ENCODE measurements at regions not wholly inside any gene's neighbourhood (a gene's known extent, or its start where the extent isn't known, plus 50 kb on each side); places are given as distances from the start of the nearest gene placed in this dataset.

GRCh38 chr1:60146884-60147283 lies 73.3 kb upstream of the C1orf87 start:
- H3K36me3 ChIP-seq (ENCODE audit: control insufficient read depth in 2 of 4, insufficient read depth in 4 of 4, low read length in 3 of 4), result no peaks in the 10 kb centered on the region
- no peak overlapping the region for H3K27ac ChIP-seq (ENCODE audit: low read depth, low read length)
- H2AFZ ChIP-seq (ENCODE audit: low read length), result no peak overlapping the region
- TF ChIP-seq RAD21 (IDR thresholded peaks at IDR 0.05 in 1 of 2, conservative IDR thresholded peaks at IDR 0.05 in 1 of 2; ENCODE audit: low read depth in 2 of 2, low read length in 2 of 2) (no peak), TEAD4 (IDR thresholded peaks at IDR 0.05; ENCODE audit: low read depth, low read length) (no peak)
- H3K9ac ChIP-seq (replicated peaks in 1 of 4; ENCODE audit: extremely low read depth in 1 of 4, low read depth in 3 of 4, low read length in 3 of 4), result no peak overlapping the region
- no peak overlapping the region for H3K56ac ChIP-seq (replicated peaks; ENCODE audit: insufficient read length, low read depth, low read length)
- H4K5ac ChIP-seq (ENCODE audit: insufficient read length, low read depth, low read length), result no peak overlapping the region
- H3K4ac ChIP-seq (replicated peaks; ENCODE audit: insufficient read length, low read depth, low read length), result no peak overlapping the region
- H2BK20ac ChIP-seq (ENCODE audit: low read length), result no peak overlapping the region
- no peak overlapping the region for H2BK5ac ChIP-seq (ENCODE audit: low read depth, low read length)
- WGBS, 2 experiments (ENCODE audit: extremely low coverage in 1 of 2, insufficient coverage in 1 of 2, insufficient read length in 1 of 2, insufficient replicate concordance in 2 of 2, low coverage in 1 of 2, low lambda C conversion rate in 2 of 2, missing lambda C conversion rate in 1 of 2), result 79% methylated on average over 1 of the region's 1 CpG; no CpG with 5 or more reads in 1 of the 2 experiments
- H3K4me2 ChIP-seq (ENCODE audit: insufficient read depth in 1 of 2, low read depth in 2 of 2, low read length in 2 of 2), result no peak overlapping the region
- H4K20me1 ChIP-seq (replicated peaks in 1 of 2; ENCODE audit: control insufficient read depth in 1 of 2, insufficient read depth in 2 of 2, low read length in 2 of 2), result no peaks in the 10 kb centered on the region
- no peak overlapping the region for H3K14ac ChIP-seq (ENCODE audit: insufficient read length)
- FAIRE-seq (no peak), DNase-seq (ENCODE audit: low read depth in 1 of 2, low spot score in 2 of 2) (no peak)
- no peak overlapping the region for H3K23ac ChIP-seq (ENCODE audit: insufficient read length)
- no peaks in the 10 kb centered on the region for H3K4me1 ChIP-seq (replicated peaks in 1 of 4; ENCODE audit: control insufficient read depth in 3 of 4, insufficient read depth in 4 of 4, low read length in 3 of 4)
- H3K18ac ChIP-seq (ENCODE audit: extremely low read depth, low read length), result no peak overlapping the region
- H3K79me1 ChIP-seq (ENCODE audit: low read depth, low read length), result no peaks in the 10 kb centered on the region
- ChIA-PET CTCF (ENCODE audit: partially characterized antibody) (interaction anchor here (0.7 kb wide), 2 partner anchors 9 to 244 kb away, joined by 3 read pairs; no protein-coding TSS in a partner anchor), POLR2A (ENCODE audit: partially characterized antibody) (no interaction called here)
- no peak overlapping the region for H2BK120ac ChIP-seq (replicated peaks; ENCODE audit: low read depth, low read length)
- no peaks in the 10 kb centered on the region for H3K79me2 ChIP-seq (ENCODE audit: control insufficient read depth in 1 of 2, insufficient read depth in 2 of 2, low read length in 2 of 2)
- H2AK5ac ChIP-seq (ENCODE audit: low read depth, low read length), result no peak overlapping the region
- no peak overlapping the region for H3K4me3 ChIP-seq (ENCODE audit: extremely low read depth in 1 of 4, insufficient read depth in 2 of 4, low read depth in 3 of 4, low read length in 4 of 4)
- no peaks in the 10 kb centered on the region for H3K27me3 ChIP-seq (replicated peaks in 1 of 4; ENCODE audit: control insufficient read depth in 3 of 4, extremely low read depth in 1 of 4, insufficient read depth in 3 of 4, low read length in 3 of 4)
- no peak overlapping the region for H2BK12ac ChIP-seq (ENCODE audit: low read depth, low read length)
- no peak overlapping the region for H4K8ac ChIP-seq (ENCODE audit: extremely low read depth, insufficient read depth, low read length)
- H4K91ac ChIP-seq (replicated peaks; ENCODE audit: insufficient read length, low read length), result no peak overlapping the region
- H2BK15ac ChIP-seq (ENCODE audit: low read length), result no peak overlapping the region
- H3K9me3 ChIP-seq (ENCODE audit: insufficient read depth in 2 of 2, low read depth in 1 of 2, low read length in 1 of 2), result no peaks in the 10 kb centered on the region
- H3K23me2 ChIP-seq (ENCODE audit: low read depth, low read length), result no peaks in the 10 kb centered on the region
